Amygdala (tissue), 56 donors: ENCODE measurements at regions not wholly inside any gene's neighbourhood (a gene's known extent, or its start where the extent isn't known, plus 50 kb on each side); places are given as distances from the start of the nearest gene placed in this dataset.
"Not testable (repeated sequence)": the region's sequence is repeated elsewhere in the genome, so short reads cannot be mapped to it uniquely, and the experiment has no call there.

Experiments
- DNase-seq, 56 donors: peaks; one replicate each; lab custom pipeline; 2025; lab: John Stamatoyannopoulos, UW

DNA sequence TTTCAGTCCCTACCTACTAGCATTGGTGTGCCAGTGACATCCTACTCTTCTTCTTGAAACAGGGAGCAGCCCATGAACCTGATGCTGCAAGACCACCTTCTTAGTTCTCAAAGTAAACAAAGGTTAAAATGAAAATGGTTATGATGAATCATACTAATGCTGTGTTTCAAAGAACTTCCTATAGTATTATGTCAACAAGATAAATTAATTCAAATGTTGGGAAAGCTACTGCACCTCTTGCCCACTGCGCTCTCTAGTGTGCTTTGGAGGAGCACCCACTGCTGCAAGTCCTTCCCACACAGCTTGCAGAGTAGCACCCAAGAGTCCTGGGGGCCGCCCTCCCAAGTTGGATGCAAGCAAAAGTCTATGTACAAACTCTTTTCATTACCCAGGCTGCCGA, 81.1 kb downstream of the CD200R1L start:
- DNase-seq: no peak

- DNase-seq: no peak
These were observed 83.4 kb downstream of the CD200R1L start for GRCh38 chr3:112763258-112763657.

GRCh38 chr3:112761062-112761638, 85.5 kb downstream of the CD200R1L start:
- DNase-seq: no peak

- no peak for DNase-seq
These were observed 87.0 kb downstream of the CD200R1L start for GRCh38 chr3:112759681-112760080.

DNA sequence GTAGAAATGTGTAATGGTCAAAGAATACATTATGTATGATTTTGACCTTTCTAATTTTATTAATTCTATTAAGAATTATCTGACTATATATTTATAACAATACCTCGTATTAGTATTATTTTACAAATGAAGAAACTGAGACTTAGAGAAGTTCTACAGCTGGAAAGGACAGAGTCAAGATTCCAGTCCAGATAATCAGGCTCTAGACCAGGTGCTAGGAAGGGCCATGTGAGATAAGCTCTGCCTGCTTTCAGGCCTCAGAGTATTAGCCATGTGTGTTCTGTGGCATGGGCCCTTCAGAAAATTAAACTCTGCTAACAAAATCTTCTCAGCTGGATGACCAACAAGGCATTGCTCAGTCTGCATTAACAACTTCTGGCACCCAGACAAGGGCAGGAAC, 87.5 kb downstream of the CD200R1L start:
- no peak for DNase-seq

GRCh38 chr3:112757197-112757596, 89.5 kb downstream of the CD200R1L start:
- DNase-seq: no peak

- no peak for DNase-seq
These were observed 90.6 kb downstream of the CD200R1L start for GRCh38 chr3:112755845-112756613.

- DNase-seq: not testable (repeated sequence)
These were observed 91.6 kb downstream of the CD200R1L start for GRCh38 chr3:112755046-112755445.

- no peak for DNase-seq
These were observed 94.8 kb downstream of the CD200R1L start for GRCh38 chr3:112751564-112752512.

DNA sequence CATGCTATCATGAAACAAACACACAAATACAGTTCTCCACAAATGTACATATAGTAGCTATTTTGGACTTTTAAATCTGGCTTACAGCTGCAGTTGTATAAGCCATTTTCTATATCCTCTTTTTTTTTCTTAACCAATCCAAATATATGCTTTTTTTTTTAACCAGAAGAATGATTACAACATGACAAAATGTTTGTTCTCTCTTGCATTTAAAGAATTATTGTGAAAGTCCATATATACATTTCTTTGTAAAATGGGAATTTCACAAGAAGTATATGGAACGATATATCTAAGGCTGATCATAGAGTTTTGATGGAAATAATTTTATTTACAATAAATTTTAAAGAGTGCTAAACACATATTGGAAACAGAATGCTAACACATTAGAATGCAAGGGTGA, 95.6 kb downstream of the CD200R1L start:
- DNase-seq: no peak

GRCh38 chr3:112747624-112748023, 99.0 kb downstream of the CD200R1L start:
- DNase-seq: no peak

- DNase-seq: no peak
These were observed 99.9 kb downstream of the CD200R1L start for GRCh38 chr3:112746675-112747280.

- no peak for DNase-seq
These were observed 101.0 kb downstream of the CD200R1L start for GRCh38 chr3:112745567-112746248.

DNA sequence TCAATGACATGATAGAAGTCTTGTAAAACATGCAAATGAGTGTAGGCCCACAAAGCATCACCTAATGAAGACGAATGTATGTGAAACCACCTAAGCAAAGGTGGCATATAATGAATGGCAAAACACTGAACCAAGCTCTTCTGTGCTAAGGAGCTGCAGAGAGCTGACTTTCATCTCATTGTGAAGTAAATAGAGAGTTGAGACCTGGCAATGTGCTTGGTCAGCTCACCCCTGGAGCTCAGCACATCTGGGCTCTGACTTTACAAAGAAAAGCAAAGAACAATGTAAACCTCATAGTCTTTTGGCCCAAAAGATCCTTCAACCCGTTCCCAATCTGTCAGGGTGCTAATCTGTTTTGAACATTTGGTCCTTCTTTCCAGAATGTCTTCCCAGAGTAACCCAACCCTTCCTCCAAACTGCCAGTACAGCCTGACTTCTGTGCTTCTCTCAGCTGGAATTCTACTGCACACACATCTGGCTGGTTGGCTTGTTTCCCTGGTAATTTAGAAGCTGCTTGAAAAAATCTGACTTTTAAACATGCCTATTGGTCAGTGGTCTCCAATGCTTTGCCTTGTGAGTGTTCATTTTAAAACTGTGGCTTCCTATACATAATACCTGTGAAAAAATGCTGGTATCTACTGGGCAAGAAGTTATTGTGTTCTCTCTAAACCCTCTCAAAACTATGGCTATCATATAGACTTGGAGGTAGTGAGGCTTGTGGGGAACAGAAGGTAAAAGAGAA, 101.7 kb downstream of the CD200R1L start:
- no peak for DNase-seq

GRCh38 chr3:112744106-112744505, 102.6 kb downstream of the CD200R1L start:
- no peak for DNase-seq

DNA sequence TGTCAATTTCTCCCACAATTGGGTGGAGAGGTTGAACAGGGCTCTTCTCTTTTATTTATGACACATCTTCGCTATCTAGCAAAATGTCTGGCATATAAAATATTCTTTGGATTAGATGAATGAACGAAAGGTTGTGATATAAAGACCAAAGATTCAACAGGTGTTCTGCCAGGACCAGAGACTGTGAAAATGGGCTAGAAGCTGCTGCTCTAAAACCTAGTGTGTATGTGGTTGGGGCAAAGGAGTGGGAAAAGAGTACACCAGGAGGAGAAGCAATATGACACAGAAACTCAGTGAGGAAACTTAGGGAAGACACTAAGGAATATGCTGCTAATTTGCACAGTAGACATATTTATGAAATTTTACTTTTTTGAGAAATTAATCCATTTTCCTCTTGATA, 102.0 kb upstream of the CCDC80 start:
- DNase-seq: no peak

GRCh38 chr3:112741983-112742382, 101.0 kb upstream of the CCDC80 start:
- DNase-seq: no peak

DNA sequence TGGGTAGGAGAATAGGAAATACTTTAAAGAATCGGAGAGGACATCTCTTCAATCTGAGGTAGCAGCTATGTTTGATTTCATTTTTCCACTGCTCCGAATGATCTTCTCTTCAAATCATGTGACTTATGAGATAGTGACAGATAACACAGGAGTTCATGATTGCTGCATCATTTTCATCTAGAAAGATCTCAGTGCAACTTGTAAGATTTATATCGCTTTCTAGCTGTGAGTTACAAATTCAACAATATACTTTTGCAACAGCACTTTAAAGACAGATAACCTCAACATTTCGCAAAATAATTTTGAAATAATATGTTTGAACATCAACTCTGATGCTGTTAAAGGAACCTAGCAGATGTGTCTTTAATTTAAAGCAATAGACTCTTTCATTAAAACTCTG, 99.9 kb upstream of the CCDC80 start:
- no peak for DNase-seq

- no peak for DNase-seq
These were observed 98.5 kb upstream of the CCDC80 start for GRCh38 chr3:112739252-112739965.
